ENCODE measurements at regions not wholly inside any gene's neighbourhood (a gene's known extent, or its start where the extent isn't known, plus 50 kb on each side); places are given as distances from the start of the nearest gene placed in this dataset.

GRCh38 chr3:40790746-40791145 is 266.0 kb downstream of the ZNF621 start:
- H3K36me3 ChIP-seq (ENCODE audit: control insufficient read depth, insufficient read depth, low read length) = no peaks in the 10 kb centered on the region
- in situ Hi-C loops (cut with MboI) = no loop called here
- POLR2A ChIA-PET = interaction anchor here (0.7 kb wide), 1 partner anchor 9 kb away, joined by 3 read pairs; no protein-coding TSS in a partner anchor
- WGBS (ENCODE audit: insufficient coverage, low coverage, missing lambda C conversion rate) = 0% methylated on average over 2 of the region's 2 CpGs
- H3K27ac ChIP-seq (ENCODE audit: extremely low read depth, low read depth, low read length) = no peak overlapping the region
- BruUV-seq (replicated peaks) = no TSS peak
- FAIRE-seq (no peak), ATAC-seq (no peak), DNase-seq (ENCODE audit: extremely low read depth in 1 of 4, low spot score in 3 of 4) (no peak)
- H2AFZ ChIP-seq (ENCODE audit: low read depth, low read length) = no peak overlapping the region
- H3K9ac ChIP-seq (ENCODE audit: insufficient read depth in 1 of 2, low read depth in 2 of 2, low read length in 2 of 2) = no peak overlapping the region
- no peak overlapping the region for H3K4me2 ChIP-seq (ENCODE audit: insufficient read depth, low read length)
- H3K9me1 ChIP-seq (ENCODE audit: control insufficient read depth, insufficient read depth, low read length) = no peaks in the 10 kb centered on the region
- H4K20me1 ChIP-seq (replicated peaks; ENCODE audit: control insufficient read depth, insufficient read depth, low read length) = no peaks in the 10 kb centered on the region; the same call in 1 of the 2 replicates
- no peaks in the 10 kb centered on the region for H3K4me1 ChIP-seq (replicated peaks in 1 of 2; ENCODE audit: control insufficient read depth in 2 of 2, insufficient read depth in 2 of 2, low read length in 2 of 2)
- no peaks in the 10 kb centered on the region for H3K9me3 ChIP-seq (replicated peaks; ENCODE audit: control insufficient read depth, insufficient read depth, low read depth, low read length)
- H3K4me3 ChIP-seq = no peak overlapping the region
- intact Hi-C loops (cut with micrococcal nuclease) = no loop called here
- CTCF ChIA-PET (ENCODE audit: low intra/inter-chr PET ratio) = no interaction called here
- no peaks in the 10 kb centered on the region for H3K79me2 ChIP-seq (ENCODE audit: control insufficient read depth, insufficient read depth, low read length)
- TF ChIP-seq BRCA1 (IDR thresholded peaks at IDR 0.05) = no peak
- TF ChIP-seq BRCA1 (CRISPR knock-in tag; IDR thresholded peaks at IDR 0.05) = no peak
- no peak for TF ChIP-seq EGR1 (conservative IDR thresholded peaks at IDR 0.05)
- no peak for TF ChIP-seq HNRNPK (IDR thresholded peaks at IDR 0.05; ENCODE audit: low read depth, low read length, poor library complexity, severe bottlenecking)
- TF ChIP-seq SIX5 (IDR thresholded peaks at IDR 0.05; ENCODE audit: borderline replicate concordance in 1 of 2, insufficient read depth in 1 of 2, low read depth in 1 of 2, low read length in 2 of 2) = no peak
- peaks cover 2 to 5% of the 10 kb centered on the region in 2 experiments; a peak in 3 of 5 replicates for H3K27me3 ChIP-seq (ENCODE audit: control insufficient read depth in 2 of 2, insufficient read depth in 2 of 2, low read length in 2 of 2)

DNA sequence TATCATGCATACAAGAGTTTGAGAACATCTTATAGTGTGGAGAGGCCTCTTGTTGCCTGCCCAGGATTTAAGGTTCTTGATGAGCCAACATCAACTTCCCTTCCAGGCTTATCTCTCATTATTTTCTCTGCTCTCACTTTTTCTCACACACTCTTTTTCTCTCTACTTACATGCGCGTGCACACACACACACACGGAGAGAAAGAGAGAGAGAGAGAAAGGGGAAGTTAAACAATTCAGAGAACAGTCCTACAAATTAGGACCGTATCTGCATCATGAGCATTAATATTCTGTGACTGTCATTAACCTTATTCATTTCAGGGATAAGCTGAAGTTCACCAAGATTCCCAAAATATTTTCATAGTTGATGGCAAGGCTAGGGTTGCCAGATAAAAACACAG is 269.0 kb downstream of the ZNF621 start:
- intact Hi-C loops (cut with micrococcal nuclease) (no loop called here), in situ Hi-C loops (cut with MboI) (no loop called here)
- no TSS peak for BruUV-seq (replicated peaks)
- no peak for DNase-seq (ENCODE audit: extremely low read depth in 1 of 4, low spot score in 3 of 4)
- H2AFZ ChIP-seq (ENCODE audit: low read depth, low read length) = no peak overlapping the region
- H3K4me2 ChIP-seq (ENCODE audit: insufficient read depth, low read length) = no peak overlapping the region
- no peaks in the 10 kb centered on the region for H3K9me3 ChIP-seq (replicated peaks; ENCODE audit: control insufficient read depth, insufficient read depth, low read depth, low read length)
- no peaks in the 10 kb centered on the region for H4K20me1 ChIP-seq (replicated peaks; ENCODE audit: control insufficient read depth, insufficient read depth, low read length)
- H3K27ac ChIP-seq (ENCODE audit: extremely low read depth, low read depth, low read length) = no peak overlapping the region
- no peaks in the 10 kb centered on the region for H3K79me2 ChIP-seq (ENCODE audit: control insufficient read depth, insufficient read depth, low read length)
- WGBS (ENCODE audit: insufficient coverage, low coverage, missing lambda C conversion rate) = 0% methylated on average over 4 of the region's 4 CpGs
- ChIA-PET CTCF (ENCODE audit: low intra/inter-chr PET ratio) (no interaction called here), POLR2A (interaction anchor here (0.5 kb wide), 1 partner anchor 523 kb away, joined by 3 read pairs; no protein-coding TSS in a partner anchor)
- no peak for ATAC-seq
- H3K9ac ChIP-seq (ENCODE audit: insufficient read depth in 1 of 2, low read depth in 2 of 2, low read length in 2 of 2) = no peak overlapping the region
- no peaks in the 10 kb centered on the region for H3K36me3 ChIP-seq (ENCODE audit: control insufficient read depth, insufficient read depth, low read length)
- H3K9me1 ChIP-seq (ENCODE audit: control insufficient read depth, insufficient read depth, low read length) = no peaks in the 10 kb centered on the region
- no peak overlapping the region for H3K4me3 ChIP-seq
- H3K4me1 ChIP-seq (replicated peaks in 1 of 2; ENCODE audit: control insufficient read depth in 2 of 2, insufficient read depth in 2 of 2, low read length in 2 of 2) = no peaks in the 10 kb centered on the region
- H3K27me3 ChIP-seq (ENCODE audit: control insufficient read depth in 2 of 2, insufficient read depth in 2 of 2, low read length in 2 of 2) = peaks cover 0 to 5% of the 10 kb centered on the region in 2 experiments; a peak in 1 of 5 replicates
- FAIRE-seq = no peak
- no peak for TF ChIP-seq TRIM25 (IDR thresholded peaks at IDR 0.05; ENCODE audit: borderline replicate concordance)
